GM21360 (cell line): ENCODE measurements at regions not wholly inside any gene's neighbourhood (a gene's known extent, or its start where the extent isn't known, plus 50 kb on each side); places are given as distances from the start of the nearest gene placed in this dataset.
A peak's percentile ranks its signal among the peaks of the same experiment; 100 is the strongest.
"Not testable (repeated sequence)": the region's sequence is repeated elsewhere in the genome, so short reads cannot be mapped to it uniquely, and the experiment has no call there.

Experiments used
- ATAC-seq: cut with Tn5 transposase; IDR thresholded peaks from one replicate; pipeline ENCODE4 v1.9.1; 2021; ENCODE audit warnings: mild to moderate bottlenecking, moderate library complexity; ENCODE audit not compliant: unreplicated experiment

- ATAC-seq, result not testable (repeated sequence)
These were observed 153.1 kb upstream of the LRRC61 start for GRCh38 chr7:150169943-150170490.

GRCh38 chr7:150183602-150184001, 139.6 kb upstream of the LRRC61 start:
- ATAC-seq, result not testable (repeated sequence)

GRCh38 chr7:150189963-150190362, 133.2 kb upstream of the LRRC61 start:
- ATAC-seq, result peak; percentile 75

GRCh38 chr7:150192541-150192940, 130.6 kb upstream of the LRRC61 start:
- ATAC-seq, result not testable (repeated sequence)

GRCh38 chr7:150193866-150194265, 129.3 kb upstream of the LRRC61 start:
- ATAC-seq, result not testable (repeated sequence)
